ENCODE measurements at regions not wholly inside any gene's neighbourhood (a gene's known extent, or its start where the extent isn't known, plus 50 kb on each side); places are given as distances from the start of the nearest gene placed in this dataset.

DNA sequence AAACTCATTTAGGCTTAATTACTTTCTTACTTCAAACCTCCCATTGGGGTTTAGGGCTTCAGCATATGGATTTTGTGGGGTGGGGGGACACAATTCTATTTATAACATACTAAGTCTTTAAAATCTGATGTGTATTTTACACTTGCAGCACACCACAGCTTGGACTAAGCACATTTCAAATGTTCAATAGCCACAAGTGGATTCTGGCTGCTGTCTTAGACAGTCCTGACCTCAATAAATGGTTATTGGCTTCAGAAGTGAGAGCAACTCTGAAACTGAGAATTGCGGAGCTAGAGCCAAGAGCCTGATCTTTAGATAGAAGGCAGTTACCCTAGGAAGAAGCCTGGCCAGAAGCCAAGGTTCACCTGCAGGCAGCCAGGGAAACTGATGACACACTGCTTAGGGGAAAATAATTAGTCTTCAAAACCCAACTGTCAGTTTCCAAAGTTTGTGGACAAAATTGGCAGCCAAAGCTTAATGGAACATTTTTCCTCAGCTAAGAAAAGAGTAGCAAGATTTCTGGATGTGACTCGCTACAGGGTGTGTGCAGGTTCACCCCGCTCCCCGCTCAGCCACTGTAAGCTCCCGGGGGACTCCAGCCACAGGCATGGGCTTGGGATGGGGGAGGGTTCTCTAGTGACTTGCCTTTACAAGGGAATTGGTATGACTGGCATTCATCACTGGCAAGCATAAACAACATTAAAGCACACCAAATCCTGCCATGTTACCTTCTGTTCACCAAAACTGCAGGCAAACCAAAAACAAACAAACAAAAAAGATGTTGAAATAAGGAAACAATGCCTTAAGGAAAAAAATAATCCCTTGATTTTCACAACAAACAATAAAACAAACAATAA is 219.8 kb downstream of the TFAP2A start:
- Histone ChIP-seq H3K36me3 (no peaks in the 10 kb centered on the region), H3K4me1 (no peaks in the 10 kb centered on the region), H3K27me3 (ENCODE audit: low read depth) (no peaks in the 10 kb centered on the region), H3K27ac (no peak overlapping the region), H3K9me3 (no peaks in the 10 kb centered on the region), H3K4me3 (no peak overlapping the region)
- DNase-seq: no peak
- intact Hi-C loops (cut with DNase I): no loop called here
- TF ChIP-seq, protein P1, sequence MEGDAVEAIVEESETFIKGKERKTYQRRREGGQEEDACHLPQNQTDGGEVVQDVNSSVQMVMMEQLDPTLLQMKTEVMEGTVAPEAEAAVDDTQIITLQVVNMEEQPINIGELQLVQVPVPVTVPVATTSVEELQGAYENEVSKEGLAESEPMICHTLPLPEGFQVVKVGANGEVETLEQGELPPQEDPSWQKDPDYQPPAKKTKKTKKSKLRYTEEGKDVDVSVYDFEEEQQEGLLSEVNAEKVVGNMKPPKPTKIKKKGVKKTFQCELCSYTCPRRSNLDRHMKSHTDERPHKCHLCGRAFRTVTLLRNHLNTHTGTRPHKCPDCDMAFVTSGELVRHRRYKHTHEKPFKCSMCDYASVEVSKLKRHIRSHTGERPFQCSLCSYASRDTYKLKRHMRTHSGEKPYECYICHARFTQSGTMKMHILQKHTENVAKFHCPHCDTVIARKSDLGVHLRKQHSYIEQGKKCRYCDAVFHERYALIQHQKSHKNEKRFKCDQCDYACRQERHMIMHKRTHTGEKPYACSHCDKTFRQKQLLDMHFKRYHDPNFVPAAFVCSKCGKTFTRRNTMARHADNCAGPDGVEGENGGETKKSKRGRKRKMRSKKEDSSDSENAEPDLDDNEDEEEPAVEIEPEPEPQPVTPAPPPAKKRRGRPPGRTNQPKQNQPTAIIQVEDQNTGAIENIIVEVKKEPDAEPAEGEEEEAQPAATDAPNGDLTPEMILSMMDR (IDR thresholded peaks at IDR 0.05): no peak
- ATAC-seq: no peak

DNA sequence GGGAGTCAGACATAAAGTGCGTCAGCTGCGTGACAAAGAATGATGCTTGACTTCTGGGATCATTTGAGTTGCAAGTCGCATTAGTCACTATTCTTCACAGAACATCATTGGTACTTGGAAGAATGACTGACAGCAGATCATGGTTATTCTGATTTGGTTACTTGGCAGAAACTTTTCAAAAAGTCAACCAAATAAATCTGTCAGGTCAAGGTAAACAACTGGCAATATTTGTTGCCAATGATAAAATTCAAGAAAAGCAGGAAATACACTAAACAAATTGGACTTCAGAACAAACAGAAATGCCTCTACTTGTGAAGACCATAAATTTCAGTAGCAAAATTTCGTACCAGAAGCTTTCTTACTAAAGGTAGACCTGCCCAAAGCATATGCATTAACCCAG is 221.6 kb downstream of the TFAP2A start:
- TF ChIP-seq, protein P1 (IDR thresholded peaks at IDR 0.05): no peak
- Histone ChIP-seq H3K9me3 (no peaks in the 10 kb centered on the region), H3K27me3 (ENCODE audit: low read depth) (peaks cover 4% of the 10 kb centered on the region), H3K27ac (no peak overlapping the region), H3K4me3 (no peak overlapping the region), H3K36me3 (no peaks in the 10 kb centered on the region), H3K4me1 (no peaks in the 10 kb centered on the region)
- DNase-seq: no peak
- ATAC-seq: no peak
- intact Hi-C loops (cut with DNase I): no loop called here

DNA sequence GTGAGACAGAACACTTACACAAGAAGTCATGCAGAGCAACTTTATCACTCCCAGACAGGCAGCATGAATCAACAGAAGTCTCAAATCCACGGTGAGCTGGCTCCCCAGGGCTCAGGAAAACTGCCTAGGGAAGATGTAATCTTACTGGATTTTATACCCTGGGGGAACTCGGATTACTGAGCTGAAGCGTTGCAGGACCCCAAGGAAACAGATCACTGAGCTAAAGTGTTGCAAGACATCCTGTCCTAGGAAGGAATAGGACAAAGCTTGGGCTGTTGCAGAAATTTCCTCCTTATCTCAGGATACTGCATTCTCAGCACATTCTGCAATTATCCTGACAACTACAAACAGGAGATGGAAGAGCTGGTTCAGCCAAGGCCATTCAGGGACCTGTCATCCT is 224.8 kb downstream of the TFAP2A start:
- intact Hi-C loops (cut with DNase I): no loop called here
- no peak for ATAC-seq
- H3K27me3 ChIP-seq (ENCODE audit: low read depth): peaks cover 4% of the 10 kb centered on the region
- H3K9me3 ChIP-seq: no peaks in the 10 kb centered on the region
- TF ChIP-seq, protein P1 (IDR thresholded peaks at IDR 0.05): no peak
- no peak overlapping the region for H3K27ac ChIP-seq
- H3K4me1 ChIP-seq: no peaks in the 10 kb centered on the region
- H3K36me3 ChIP-seq: no peaks in the 10 kb centered on the region
- H3K4me3 ChIP-seq: no peak overlapping the region
- no peak for DNase-seq

DNA sequence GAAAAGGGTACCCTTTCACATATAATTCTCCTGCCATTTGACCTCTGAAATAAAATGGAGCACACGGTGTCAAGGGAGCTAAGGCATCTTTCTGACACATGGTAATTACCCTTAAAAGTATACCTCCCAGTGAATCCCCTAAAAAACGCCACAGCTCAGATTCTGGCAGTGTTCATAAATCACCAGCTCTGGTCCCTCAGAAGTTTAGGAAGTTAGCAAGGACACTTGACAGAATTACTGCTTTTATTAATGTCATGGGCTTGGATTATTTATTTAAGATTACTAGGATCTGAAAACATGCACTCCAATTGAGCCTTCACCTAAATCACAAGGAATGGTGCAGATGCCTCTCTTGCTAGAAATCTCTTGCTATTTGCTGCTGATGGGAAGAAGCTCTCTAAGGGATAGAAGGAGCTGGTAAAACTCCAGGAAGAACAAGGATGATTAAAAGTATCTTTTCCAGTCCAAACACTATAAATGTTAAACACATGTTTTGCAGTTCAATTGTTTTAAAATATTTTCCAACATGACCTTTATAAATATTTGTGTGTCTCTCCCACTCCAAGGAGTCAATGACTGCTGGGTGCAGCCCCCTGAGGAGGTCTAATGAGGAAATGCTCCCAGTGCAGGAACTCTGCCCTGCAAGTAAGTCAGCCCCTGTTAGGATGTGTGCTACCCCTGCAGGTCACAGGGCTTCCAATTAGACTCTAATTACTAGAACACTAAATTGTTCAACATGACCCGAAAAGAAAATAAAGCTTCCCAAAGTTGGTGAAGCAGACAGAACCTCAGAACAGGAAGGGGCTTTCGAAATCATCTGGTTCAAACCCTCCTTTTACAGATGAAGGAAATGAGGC is 230.3 kb downstream of the TFAP2A start:
- Histone ChIP-seq H3K9me3 (no peaks in the 10 kb centered on the region), H3K4me3 (no peak overlapping the region), H3K36me3 (no peaks in the 10 kb centered on the region), H3K4me1 (no peaks in the 10 kb centered on the region), H3K27me3 (ENCODE audit: low read depth) (peaks cover 4% of the 10 kb centered on the region), H3K27ac (no peak overlapping the region)
- DNase-seq (no peak), ATAC-seq (no peak)
- intact Hi-C loops (cut with DNase I): no loop called here
- TF ChIP-seq, protein P1 (IDR thresholded peaks at IDR 0.05): no peak

DNA sequence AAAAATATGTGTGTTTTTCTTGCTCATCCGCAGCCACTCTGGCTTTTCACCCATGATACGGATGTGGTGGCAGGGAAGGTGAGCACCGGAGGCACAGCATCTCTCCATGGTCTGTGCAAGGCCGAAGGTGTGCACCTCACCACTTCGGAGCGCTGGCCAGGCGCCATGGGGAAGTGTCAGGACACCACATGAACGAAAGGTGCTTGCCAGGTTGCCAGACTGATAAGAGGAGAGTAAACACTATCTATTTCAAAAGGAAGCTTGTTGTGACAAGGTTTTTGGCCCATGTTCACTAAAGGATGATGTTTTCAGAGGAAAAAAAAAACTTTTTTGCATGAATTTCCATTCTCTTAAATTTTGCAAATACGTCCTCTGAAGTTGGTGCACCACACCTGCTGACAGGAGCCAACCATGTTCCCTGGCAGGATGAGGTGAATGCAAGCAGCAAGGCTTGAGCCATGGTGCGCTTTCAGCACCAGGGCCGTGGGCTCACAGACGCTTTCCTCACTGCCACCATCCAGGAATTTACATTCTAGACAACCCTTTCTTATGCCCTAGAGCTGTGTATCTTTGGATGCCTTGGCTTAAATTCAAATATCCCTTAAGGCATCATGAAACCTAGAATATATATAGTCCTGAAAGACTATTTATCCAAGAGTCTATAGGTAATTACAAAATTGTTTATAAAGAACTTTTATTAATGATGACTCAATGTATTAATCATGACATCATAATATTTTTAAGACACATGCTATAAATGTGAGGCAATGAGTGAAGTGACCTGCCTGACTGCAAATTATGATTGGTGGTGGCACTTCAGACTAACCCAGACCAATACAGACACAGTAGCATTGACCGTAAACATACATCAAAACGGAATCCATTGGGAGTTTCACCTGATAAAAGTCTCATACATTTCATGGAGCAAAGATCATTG is 234.5 kb downstream of the TFAP2A start:
- ATAC-seq (no peak), DNase-seq (no peak)
- no peaks in the 10 kb centered on the region for H3K27me3 ChIP-seq (ENCODE audit: low read depth)
- TF ChIP-seq, protein P1 (IDR thresholded peaks at IDR 0.05): no peak
- no peaks in the 10 kb centered on the region for H3K36me3 ChIP-seq
- no peaks in the 10 kb centered on the region for H3K4me1 ChIP-seq
- intact Hi-C loops (cut with DNase I): no loop called here
- no peaks in the 10 kb centered on the region for H3K9me3 ChIP-seq
- no peak overlapping the region for H3K4me3 ChIP-seq
- no peak overlapping the region for H3K27ac ChIP-seq

All from lower lobe of right lung (tissue), 2 donors.